ENCODE measurements at regions not wholly inside any gene's neighbourhood (a gene's known extent, or its start where the extent isn't known, plus 50 kb on each side); places are given as distances from the start of the nearest gene placed in this dataset.

GRCh38 chr9:135265931-135266330, 178.5 kb downstream of the OLFM1 start:
- ChIA-PET POLR2A (no interaction called here), CTCF (no interaction called here)
- BruUV-seq (replicated peaks), result no TSS peak

DNA sequence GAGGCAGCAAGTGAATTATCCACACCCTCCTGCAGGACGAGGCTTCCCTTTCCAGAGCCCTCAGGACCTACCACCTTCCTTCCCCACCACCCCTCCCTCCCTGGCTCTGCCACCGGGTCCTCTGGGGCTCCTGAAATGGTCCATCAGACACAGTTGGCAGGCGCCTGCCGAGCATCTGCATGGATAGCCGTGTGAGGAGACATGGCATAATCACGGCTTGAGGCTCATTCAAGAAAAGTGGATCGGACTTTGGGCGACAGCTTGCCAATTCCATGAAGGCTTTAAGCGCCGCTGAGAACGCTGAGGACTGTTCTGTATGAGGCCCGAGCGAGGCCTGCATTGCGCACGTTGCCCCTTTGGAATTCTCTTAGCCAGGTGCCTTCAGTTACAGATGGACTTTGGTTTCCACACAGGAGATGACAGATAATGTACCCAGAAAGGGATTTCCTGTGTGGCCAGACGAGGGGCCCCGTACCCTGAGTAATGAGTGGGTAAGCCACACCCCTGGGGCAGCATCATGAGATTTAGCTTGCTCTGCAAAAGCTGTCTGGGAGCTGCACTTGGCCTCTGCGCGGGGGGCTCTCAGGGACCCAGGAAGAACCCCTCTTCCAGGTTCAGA, 179.8 kb downstream of the OLFM1 start:
- no peaks in the 10 kb centered on the region for H3K27me3 Mint-ChIP-seq (ENCODE audit: insufficient read depth, unreplicated experiment)
- peak; percentile 12 to 66 for DNase-seq
- no peaks in the 10 kb centered on the region for H3K9me3 ChIP-seq
- no peak overlapping the region for H3K4me3 ChIP-seq (ENCODE audit: low read depth, low read length)
- BruUV-seq (replicated peaks), result no TSS peak
- ChIA-PET CTCF (no interaction called here), POLR2A (no interaction called here)
- no peaks in the 10 kb centered on the region for H3K4me1 Mint-ChIP-seq (ENCODE audit: low read depth, unreplicated experiment)
- H3K4me3 Mint-ChIP-seq (ENCODE audit: unreplicated experiment), result no peak overlapping the region
- H3K9me3 Mint-ChIP-seq (ENCODE audit: unreplicated experiment), result no peaks in the 10 kb centered on the region
- H3K27me3 ChIP-seq (replicated peaks; ENCODE audit: control insufficient read depth, insufficient read depth, low read length), result no peaks in the 10 kb centered on the region
- intact Hi-C loops (cut with micrococcal nuclease; ENCODE audit: unreplicated experiment), result no loop called here
- no peak overlapping the region for H3K27ac Mint-ChIP-seq (ENCODE audit: unreplicated experiment)
- no peaks in the 10 kb centered on the region for H3K36me3 Mint-ChIP-seq (ENCODE audit: insufficient read depth, unreplicated experiment)
- TF ChIP-seq CTCF (IDR thresholded peaks at IDR 0.05; ENCODE audit: insufficient read depth in 1 of 2, low read depth in 1 of 2, low read length in 1 of 2, severe bottlenecking in 1 of 2, unreplicated experiment in 1 of 2), result no peak
- no peaks in the 10 kb centered on the region for H3K36me3 ChIP-seq (ENCODE audit: control insufficient read depth, insufficient read depth, low read length)
- H3K4me1 ChIP-seq, result peaks cover 19% of the 10 kb centered on the region

More at GRCh38 chr9:135265931-135266330, 178.5 kb downstream of the OLFM1 start:
- Mint-ChIP-seq H3K27me3 (ENCODE audit: insufficient read depth, unreplicated experiment) (no peaks in the 10 kb centered on the region), H3K4me1 (ENCODE audit: low read depth, unreplicated experiment) (no peaks in the 10 kb centered on the region), H3K27ac (ENCODE audit: unreplicated experiment) (no peak overlapping the region), H3K36me3 (ENCODE audit: insufficient read depth, unreplicated experiment) (no peaks in the 10 kb centered on the region), H3K9me3 (ENCODE audit: unreplicated experiment) (no peaks in the 10 kb centered on the region), H3K4me3 (ENCODE audit: unreplicated experiment) (no peak overlapping the region)
- peaks cover 19% of the 10 kb centered on the region for H3K4me1 ChIP-seq
- DNase-seq, result no peak
- H3K9me3 ChIP-seq, result no peaks in the 10 kb centered on the region
- no peaks in the 10 kb centered on the region for H3K36me3 ChIP-seq (ENCODE audit: control insufficient read depth, insufficient read depth, low read length)
- no peak for TF ChIP-seq CTCF (IDR thresholded peaks at IDR 0.05; ENCODE audit: insufficient read depth in 1 of 2, low read depth in 1 of 2, low read length in 1 of 2, severe bottlenecking in 1 of 2, unreplicated experiment in 1 of 2)
- no peak overlapping the region for H3K4me3 ChIP-seq (ENCODE audit: low read depth, low read length)
- intact Hi-C loops (cut with micrococcal nuclease; ENCODE audit: unreplicated experiment), result no loop called here
- H3K27me3 ChIP-seq (replicated peaks; ENCODE audit: control insufficient read depth, insufficient read depth, low read length), result no peaks in the 10 kb centered on the region

- H3K4me3 Mint-ChIP-seq (ENCODE audit: unreplicated experiment), result no peak overlapping the region
- intact Hi-C loops (cut with micrococcal nuclease; ENCODE audit: unreplicated experiment), result no loop called here
- ChIA-PET POLR2A (no interaction called here), CTCF (no interaction called here)
- no peak overlapping the region for H3K27ac Mint-ChIP-seq (ENCODE audit: unreplicated experiment)
- no peak for DNase-seq
- no peaks in the 10 kb centered on the region for H3K4me1 Mint-ChIP-seq (ENCODE audit: low read depth, unreplicated experiment)
- H3K36me3 Mint-ChIP-seq (ENCODE audit: insufficient read depth, unreplicated experiment), result no peaks in the 10 kb centered on the region
- H3K4me1 ChIP-seq, result peaks cover 19% of the 10 kb centered on the region
- H3K36me3 ChIP-seq (ENCODE audit: control insufficient read depth, insufficient read depth, low read length), result no peaks in the 10 kb centered on the region
- no peaks in the 10 kb centered on the region for H3K27me3 Mint-ChIP-seq (ENCODE audit: insufficient read depth, unreplicated experiment)
- H3K9me3 Mint-ChIP-seq (ENCODE audit: unreplicated experiment), result no peaks in the 10 kb centered on the region
- H3K9me3 ChIP-seq, result no peaks in the 10 kb centered on the region
- no peak overlapping the region for H3K4me3 ChIP-seq (ENCODE audit: low read depth, low read length)
- no peak for TF ChIP-seq CTCF (IDR thresholded peaks at IDR 0.05; ENCODE audit: insufficient read depth in 1 of 2, low read depth in 1 of 2, low read length in 1 of 2, severe bottlenecking in 1 of 2, unreplicated experiment in 1 of 2)
- H3K27me3 ChIP-seq (replicated peaks; ENCODE audit: control insufficient read depth, insufficient read depth, low read length), result no peaks in the 10 kb centered on the region
- no TSS peak for BruUV-seq (replicated peaks)
Measured at GRCh38 chr9:135268031-135268430, 180.6 kb downstream of the OLFM1 start.

Measured in Caco-2 (cell line).